GM12872 (cell line): ENCODE measurements at regions not wholly inside any gene's neighbourhood (a gene's known extent, or its start where the extent isn't known, plus 50 kb on each side); places are given as distances from the start of the nearest gene placed in this dataset.

Experiments
- CTCF ChIP-seq: IDR thresholded peaks from 3 replicates; pipeline ENCODE4 v1.5.1; 2011; ENCODE audit warnings: low read depth, mild to moderate bottlenecking, low read length, moderate library complexity; ENCODE audit not compliant: insufficient read depth

GRCh38 chr7:26029911-26030310 is 122.1 kb upstream of the NFE2L3 start:
- TF ChIP-seq CTCF: no peak

GRCh38 chr7:26034391-26034790 is 117.6 kb upstream of the NFE2L3 start:
- no peak for TF ChIP-seq CTCF

- TF ChIP-seq CTCF: no peak
Measured at GRCh38 chr7:26035552-26035951, 116.4 kb upstream of the NFE2L3 start.

GRCh38 chr7:26036092-26036491 is 115.9 kb upstream of the NFE2L3 start:
- no peak for TF ChIP-seq CTCF

- no peak for TF ChIP-seq CTCF
Measured at GRCh38 chr7:26038201-26038990, 113.6 kb upstream of the NFE2L3 start.

- no peak for TF ChIP-seq CTCF
Measured at GRCh38 chr7:26040085-26040484, 111.9 kb upstream of the NFE2L3 start.

GRCh38 chr7:26042237-26042636 is 109.8 kb upstream of the NFE2L3 start:
- no peak for TF ChIP-seq CTCF
